ENCODE measurements at regions not wholly inside any gene's neighbourhood (a gene's known extent, or its start where the extent isn't known, plus 50 kb on each side); places are given as distances from the start of the nearest gene placed in this dataset.
A peak's percentile ranks its signal among the peaks of the same experiment; 100 is the strongest.

DNA sequence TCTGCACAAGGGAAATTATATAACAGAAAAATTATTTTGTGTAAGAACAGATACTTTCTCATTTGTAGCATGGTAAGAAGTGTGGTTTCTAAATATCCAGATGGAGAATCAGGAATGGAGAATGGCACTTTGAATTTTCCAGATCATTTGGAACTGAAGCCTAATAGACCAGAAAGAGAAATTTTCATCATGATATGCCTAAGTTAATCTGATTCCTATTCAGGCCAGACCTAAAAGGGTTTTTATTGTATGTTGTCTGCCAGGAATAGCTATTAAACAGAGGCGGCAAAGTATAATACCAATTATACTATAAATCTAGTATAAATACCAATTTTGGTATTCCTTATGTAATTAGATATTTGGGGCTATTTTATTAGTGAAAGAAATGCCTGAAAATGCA is 382.7 kb upstream of the FAR2 start:
- no peaks in the 10 kb centered on the region for H3K27me3 ChIP-seq (ENCODE audit: control insufficient read depth in 2 of 2, insufficient read depth in 2 of 2, low read length in 2 of 2)
- no peak for ATAC-seq
- H3K36me3 Mint-ChIP-seq = no peaks in the 10 kb centered on the region
- H3K9me3 ChIP-seq (ENCODE audit: control insufficient read depth in 2 of 3, low read length in 3 of 3) = no peaks in the 10 kb centered on the region
- peaks cover 0 to 7% (median 0%) of the 10 kb centered on the region in 5 donors for H3K27me3 Mint-ChIP-seq
- no peak overlapping the region for H3K27ac Mint-ChIP-seq
- no peaks in the 10 kb centered on the region for H3K36me3 ChIP-seq (ENCODE audit: control insufficient read depth in 2 of 3, insufficient read depth in 3 of 3, low read length in 3 of 3)
- H3K4me3 ChIP-seq (ENCODE audit: low read length) = no peak overlapping the region
- ChIA-PET POLR2A (no interaction called here), CTCF (no interaction called here)
- H3K4me1 ChIP-seq (ENCODE audit: control insufficient read depth in 2 of 2, insufficient read depth in 2 of 2, low read length in 2 of 2) = no peaks in the 10 kb centered on the region
- no peaks in the 10 kb centered on the region for H3K4me1 Mint-ChIP-seq
- no peak overlapping the region for H3K27ac ChIP-seq (ENCODE audit: low read depth, low read length)
- no peak for DNase-seq
- peaks cover 0 to 10% (median 0%) of the 10 kb centered on the region in 11 donors for H3K9me3 Mint-ChIP-seq
- no peak overlapping the region for H3K4me3 Mint-ChIP-seq
- intact Hi-C loops (cut with micrococcal nuclease) = no loop called here

DNA sequence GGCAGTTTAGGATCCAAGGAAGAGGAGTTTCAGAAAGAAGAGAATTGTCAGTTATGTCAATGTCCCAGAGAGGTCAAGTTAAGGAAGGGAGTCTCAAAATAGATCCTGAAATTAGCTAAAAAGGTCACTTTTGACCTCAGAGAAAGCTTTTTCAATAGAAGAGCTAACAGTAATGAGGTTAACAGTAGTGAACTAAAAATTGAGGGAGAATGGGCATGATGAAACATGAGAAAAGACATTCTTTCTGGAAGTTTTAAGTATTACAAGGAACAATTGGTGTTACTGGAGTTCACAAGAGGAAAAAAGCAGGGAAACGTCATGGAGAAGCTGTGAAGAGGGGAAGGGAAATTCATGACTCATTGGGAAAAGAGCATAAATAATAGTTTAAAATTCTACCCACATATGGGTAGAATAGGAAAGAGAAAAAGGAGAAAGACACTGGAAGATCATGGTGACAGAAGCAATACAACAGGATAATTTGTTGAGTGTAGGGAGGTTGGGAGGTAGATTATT is 381.2 kb upstream of the FAR2 start:
- H3K4me3 Mint-ChIP-seq = no peak overlapping the region
- Histone ChIP-seq H3K9me3 (ENCODE audit: control insufficient read depth in 2 of 3, low read length in 3 of 3) (no peaks in the 10 kb centered on the region), H3K4me1 (ENCODE audit: control insufficient read depth in 2 of 2, insufficient read depth in 2 of 2, low read length in 2 of 2) (no peaks in the 10 kb centered on the region), H3K27me3 (ENCODE audit: control insufficient read depth in 2 of 2, insufficient read depth in 2 of 2, low read length in 2 of 2) (no peaks in the 10 kb centered on the region), H3K27ac (ENCODE audit: low read depth, low read length) (no peak overlapping the region), H3K4me3 (ENCODE audit: low read length) (no peak overlapping the region), H3K36me3 (ENCODE audit: control insufficient read depth in 2 of 3, insufficient read depth in 3 of 3, low read length in 3 of 3) (no peaks in the 10 kb centered on the region)
- no peaks in the 10 kb centered on the region for H3K4me1 Mint-ChIP-seq
- peaks cover 0 to 8% (median 0%) of the 10 kb centered on the region in 11 donors for H3K9me3 Mint-ChIP-seq
- DNase-seq (no peak), ATAC-seq (no peak)
- ChIA-PET CTCF (no interaction called here), POLR2A (no interaction called here)
- peaks cover 0 to 12% (median 0%) of the 10 kb centered on the region in 5 donors for H3K27me3 Mint-ChIP-seq
- no peaks in the 10 kb centered on the region for H3K36me3 Mint-ChIP-seq
- H3K27ac Mint-ChIP-seq = no peak overlapping the region
- intact Hi-C loops (cut with micrococcal nuclease) = no loop called here

DNA sequence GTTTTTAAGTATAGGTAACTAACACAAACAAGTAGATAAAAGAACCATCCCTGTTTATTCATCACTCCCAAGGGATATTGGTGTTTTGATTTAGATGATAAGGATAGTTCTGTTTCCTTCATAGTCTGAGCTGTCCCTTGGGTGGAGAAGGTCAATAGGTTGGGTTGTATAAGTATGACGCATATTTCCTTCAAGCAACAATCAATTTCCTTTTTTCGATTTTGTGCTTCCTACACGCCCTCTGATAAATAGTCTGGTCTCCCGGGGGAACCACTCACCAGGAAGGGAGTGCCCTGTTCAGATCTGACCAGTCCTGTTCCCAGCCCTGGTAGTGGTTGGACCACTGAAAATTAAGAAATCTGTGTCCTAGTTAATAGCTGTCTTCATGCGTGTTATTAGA is 378.8 kb upstream of the FAR2 start:
- ATAC-seq = peak; percentile 54

DNA sequence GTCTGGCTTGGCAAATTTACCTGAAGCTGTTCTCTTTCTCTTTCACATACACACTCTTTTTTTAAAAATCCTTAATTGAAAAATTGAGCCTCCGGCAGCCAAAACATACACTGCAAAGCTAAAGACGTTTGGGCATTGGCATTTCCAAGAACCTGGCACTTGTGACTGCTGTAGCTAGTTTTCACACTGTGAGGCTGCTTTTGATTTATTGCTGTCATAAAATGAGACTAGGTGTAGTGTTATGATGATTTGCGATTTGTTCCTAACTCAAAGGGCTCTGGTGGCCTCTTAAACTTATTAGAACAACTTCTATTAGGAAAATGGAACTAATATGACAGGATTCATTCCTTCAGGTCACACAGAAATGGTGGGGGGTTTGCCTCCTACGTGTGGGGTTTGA is 377.1 kb upstream of the FAR2 start:
- H3K9me3 ChIP-seq (ENCODE audit: control insufficient read depth in 2 of 3, low read length in 3 of 3) = no peaks in the 10 kb centered on the region
- H3K4me1 ChIP-seq (ENCODE audit: control insufficient read depth in 2 of 2, insufficient read depth in 2 of 2, low read length in 2 of 2) = no peaks in the 10 kb centered on the region
- ATAC-seq (no peak), DNase-seq (no peak)
- ChIA-PET POLR2A (no interaction called here), CTCF (no interaction called here)
- intact Hi-C loops (cut with micrococcal nuclease) = no loop called here
- no peak overlapping the region for H3K4me3 Mint-ChIP-seq
- H3K27ac Mint-ChIP-seq = no peak overlapping the region
- H3K27me3 Mint-ChIP-seq = peaks cover 0 to 22% (median 0%) of the 10 kb centered on the region in 5 donors
- H3K4me3 ChIP-seq (ENCODE audit: low read length) = no peak overlapping the region
- H3K36me3 ChIP-seq (ENCODE audit: control insufficient read depth in 2 of 3, insufficient read depth in 3 of 3, low read length in 3 of 3) = no peaks in the 10 kb centered on the region
- no peaks in the 10 kb centered on the region for H3K27me3 ChIP-seq (ENCODE audit: control insufficient read depth in 2 of 2, insufficient read depth in 2 of 2, low read length in 2 of 2)
- H3K27ac ChIP-seq (ENCODE audit: low read depth, low read length) = no peak overlapping the region
- peaks cover 0 to 8% (median 0%) of the 10 kb centered on the region in 11 donors for H3K9me3 Mint-ChIP-seq
- no peaks in the 10 kb centered on the region for H3K36me3 Mint-ChIP-seq
- no peaks in the 10 kb centered on the region for H3K4me1 Mint-ChIP-seq

More for the DNA sequence above, 378.8 kb upstream of the FAR2 start:
- no peaks in the 10 kb centered on the region for H3K36me3 Mint-ChIP-seq
- peaks cover 0 to 8% (median 0%) of the 10 kb centered on the region in 11 donors for H3K9me3 Mint-ChIP-seq
- intact Hi-C loops (cut with micrococcal nuclease) = no loop called here
- ChIA-PET POLR2A (no interaction called here), CTCF (no interaction called here)
- H3K9me3 ChIP-seq (ENCODE audit: control insufficient read depth in 2 of 3, low read length in 3 of 3) = no peaks in the 10 kb centered on the region
- no peak overlapping the region for H3K27ac ChIP-seq (ENCODE audit: low read depth, low read length)
- H3K36me3 ChIP-seq (ENCODE audit: control insufficient read depth in 2 of 3, insufficient read depth in 3 of 3, low read length in 3 of 3) = no peaks in the 10 kb centered on the region
- H3K27ac Mint-ChIP-seq = no peak overlapping the region
- no peak for DNase-seq
- H3K4me3 ChIP-seq (ENCODE audit: low read length) = no peak overlapping the region
- H3K27me3 ChIP-seq (ENCODE audit: control insufficient read depth in 2 of 2, insufficient read depth in 2 of 2, low read length in 2 of 2) = no peaks in the 10 kb centered on the region
- H3K4me1 ChIP-seq (ENCODE audit: control insufficient read depth in 2 of 2, insufficient read depth in 2 of 2, low read length in 2 of 2) = no peaks in the 10 kb centered on the region
- H3K4me3 Mint-ChIP-seq = no peak overlapping the region
- H3K27me3 Mint-ChIP-seq = peaks cover 0 to 15% (median 0%) of the 10 kb centered on the region in 5 donors
- H3K4me1 Mint-ChIP-seq = no peaks in the 10 kb centered on the region

DNA sequence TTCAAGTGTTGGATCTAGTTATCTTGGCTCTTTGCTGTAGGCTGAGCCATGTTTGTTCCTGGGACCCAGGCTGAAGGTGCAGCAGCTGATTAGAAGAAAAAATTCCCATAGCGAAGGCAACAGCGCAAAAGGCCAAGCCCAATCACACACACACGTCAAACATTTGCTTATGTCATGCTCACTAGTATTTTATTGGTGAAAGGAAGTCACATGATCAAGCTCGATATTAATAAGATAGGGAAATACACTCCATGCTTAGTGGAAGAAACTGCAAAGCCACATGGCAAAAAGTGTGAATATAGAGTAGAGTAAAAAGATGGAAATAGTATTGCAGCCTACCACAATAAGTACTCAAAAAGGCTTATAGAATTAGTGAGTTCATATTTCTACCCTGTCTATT is 373.5 kb upstream of the FAR2 start:
- H3K27me3 Mint-ChIP-seq = peaks cover 0 to 19% (median 0%) of the 10 kb centered on the region in 5 donors
- Histone ChIP-seq H3K27me3 (ENCODE audit: control insufficient read depth in 2 of 2, insufficient read depth in 2 of 2, low read length in 2 of 2) (no peaks in the 10 kb centered on the region), H3K27ac (ENCODE audit: low read depth, low read length) (no peak overlapping the region), H3K4me1 (ENCODE audit: control insufficient read depth in 2 of 2, insufficient read depth in 2 of 2, low read length in 2 of 2) (no peaks in the 10 kb centered on the region), H3K9me3 (ENCODE audit: control insufficient read depth in 2 of 3, low read length in 3 of 3) (no peaks in the 10 kb centered on the region), H3K4me3 (ENCODE audit: low read length) (no peak overlapping the region), H3K36me3 (ENCODE audit: control insufficient read depth in 2 of 3, insufficient read depth in 3 of 3, low read length in 3 of 3) (no peaks in the 10 kb centered on the region)
- no peak for ATAC-seq
- no peak overlapping the region for H3K27ac Mint-ChIP-seq
- POLR2A ChIA-PET = no interaction called here
- DNase-seq = no peak
- H3K9me3 Mint-ChIP-seq = peaks cover 0 to 6% (median 0%) of the 10 kb centered on the region in 11 donors
- intact Hi-C loops (cut with micrococcal nuclease) = no loop called here
- H3K4me3 Mint-ChIP-seq = no peak overlapping the region
- CTCF ChIA-PET = no interaction called here
- H3K36me3 Mint-ChIP-seq = no peaks in the 10 kb centered on the region
- H3K4me1 Mint-ChIP-seq = no peaks in the 10 kb centered on the region

DNA sequence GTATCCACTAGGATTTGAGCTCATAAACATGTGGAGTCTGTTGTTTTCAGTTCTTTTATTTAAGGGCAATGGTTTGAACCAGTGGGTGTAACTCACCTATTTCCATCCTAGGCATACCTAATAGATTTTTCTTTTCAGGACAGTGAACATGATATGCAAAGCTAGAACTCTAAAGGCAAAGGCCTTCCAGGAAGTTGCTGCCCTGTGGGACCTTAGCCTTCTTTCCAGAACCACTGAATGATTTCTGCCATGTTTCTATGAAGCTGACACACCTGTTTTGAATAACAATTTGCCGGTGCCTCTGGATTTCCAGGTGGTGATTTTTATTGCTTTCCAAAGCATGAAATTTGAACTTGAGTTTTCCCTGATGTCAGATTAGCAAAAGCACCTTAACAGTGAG is 372.9 kb upstream of the FAR2 start:
- POLR2A ChIA-PET = no interaction called here
- H3K9me3 Mint-ChIP-seq = peaks cover 0 to 6% (median 0%) of the 10 kb centered on the region in 11 donors
- no peaks in the 10 kb centered on the region for H3K4me1 ChIP-seq (ENCODE audit: control insufficient read depth in 2 of 2, insufficient read depth in 2 of 2, low read length in 2 of 2)
- no peak overlapping the region for H3K27ac Mint-ChIP-seq
- H3K27me3 ChIP-seq (ENCODE audit: control insufficient read depth in 2 of 2, insufficient read depth in 2 of 2, low read length in 2 of 2) = no peaks in the 10 kb centered on the region
- no peak overlapping the region for H3K4me3 ChIP-seq (ENCODE audit: low read length)
- no peaks in the 10 kb centered on the region for H3K36me3 Mint-ChIP-seq
- H3K9me3 ChIP-seq (ENCODE audit: control insufficient read depth in 2 of 3, low read length in 3 of 3) = no peaks in the 10 kb centered on the region
- H3K4me3 Mint-ChIP-seq = no peak overlapping the region
- H3K27ac ChIP-seq (ENCODE audit: low read depth, low read length) = no peak overlapping the region
- ATAC-seq (no peak), DNase-seq (no peak)
- intact Hi-C loops (cut with micrococcal nuclease) = no loop called here
- H3K27me3 Mint-ChIP-seq = peaks cover 0 to 20% (median 0%) of the 10 kb centered on the region in 5 donors
- H3K36me3 ChIP-seq (ENCODE audit: control insufficient read depth in 2 of 3, insufficient read depth in 3 of 3, low read length in 3 of 3) = no peaks in the 10 kb centered on the region
- CTCF ChIA-PET = no interaction called here
- H3K4me1 Mint-ChIP-seq = no peaks in the 10 kb centered on the region

DNA sequence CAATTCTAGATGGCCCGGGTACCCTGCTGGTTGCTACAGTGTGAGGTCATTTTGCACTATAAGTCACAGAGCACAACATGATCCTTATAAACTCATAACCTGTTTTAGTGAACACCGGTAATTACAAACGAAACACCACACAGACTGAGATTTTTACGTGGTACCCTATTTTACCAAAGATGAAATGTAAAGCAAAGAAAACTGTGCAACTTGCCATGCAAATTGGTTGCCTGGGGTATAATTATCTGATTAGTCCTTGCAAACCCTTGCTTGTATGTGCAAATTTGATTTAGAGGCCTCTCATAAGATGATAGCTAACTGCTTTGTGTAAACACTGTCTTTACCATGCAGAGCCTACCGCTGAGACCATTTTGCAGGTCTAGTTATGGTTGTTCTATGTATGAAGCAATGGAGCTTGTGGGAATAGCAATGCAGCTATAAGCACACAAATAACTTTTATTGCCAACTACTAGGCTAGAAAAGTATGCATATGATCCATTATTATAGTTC is 372.1 kb upstream of the FAR2 start:
- Histone ChIP-seq H3K4me1 (ENCODE audit: control insufficient read depth in 2 of 2, insufficient read depth in 2 of 2, low read length in 2 of 2) (no peaks in the 10 kb centered on the region), H3K27me3 (ENCODE audit: control insufficient read depth in 2 of 2, insufficient read depth in 2 of 2, low read length in 2 of 2) (no peaks in the 10 kb centered on the region), H3K27ac (ENCODE audit: low read depth, low read length) (no peak overlapping the region), H3K4me3 (ENCODE audit: low read length) (no peak overlapping the region), H3K9me3 (ENCODE audit: control insufficient read depth in 2 of 3, low read length in 3 of 3) (no peaks in the 10 kb centered on the region), H3K36me3 (ENCODE audit: control insufficient read depth in 2 of 3, insufficient read depth in 3 of 3, low read length in 3 of 3) (no peaks in the 10 kb centered on the region)
- Mint-ChIP-seq H3K27me3 (peaks cover 0 to 22% (median 0%) of the 10 kb centered on the region in 5 donors), H3K4me1 (no peaks in the 10 kb centered on the region), H3K4me3 (no peak overlapping the region), H3K36me3 (no peaks in the 10 kb centered on the region), H3K27ac (no peak overlapping the region), H3K9me3 (peaks cover 0 to 6% (median 0%) of the 10 kb centered on the region in 11 donors)
- ChIA-PET CTCF (no interaction called here), POLR2A (no interaction called here)
- intact Hi-C loops (cut with micrococcal nuclease) = no loop called here
- ATAC-seq (no peak), DNase-seq (no peak)

Measured in naive thymus-derived CD4-positive, alpha-beta T cell (primary cell).